DOHH2 (cell line): ENCODE measurements at regions not wholly inside any gene's neighbourhood (a gene's known extent, or its start where the extent isn't known, plus 50 kb on each side); places are given as distances from the start of the nearest gene placed in this dataset.

Experiments
- EZH2phosphoT487 ChIP-seq: fragments of 200-600 bp; sonication (generic); IDR thresholded peaks from 2 replicates; pipeline ENCODE4 v1.6.1; 2017; ENCODE audit warnings: borderline replicate concordance, mild to moderate bottlenecking, antibody characterized with exemption, low read length, moderate library complexity, mixed read lengths
- TF ChIP-seq, protein P1 (sequence below): fragments of 200-600 bp; sonication (generic); IDR thresholded peaks from one replicate; pipeline ENCODE4 v1.5.1; 2014; ENCODE audit warnings: antibody characterized with exemption, mild to moderate bottlenecking, low read depth, low read length; ENCODE audit not compliant: poor library complexity, severe bottlenecking

DNA sequence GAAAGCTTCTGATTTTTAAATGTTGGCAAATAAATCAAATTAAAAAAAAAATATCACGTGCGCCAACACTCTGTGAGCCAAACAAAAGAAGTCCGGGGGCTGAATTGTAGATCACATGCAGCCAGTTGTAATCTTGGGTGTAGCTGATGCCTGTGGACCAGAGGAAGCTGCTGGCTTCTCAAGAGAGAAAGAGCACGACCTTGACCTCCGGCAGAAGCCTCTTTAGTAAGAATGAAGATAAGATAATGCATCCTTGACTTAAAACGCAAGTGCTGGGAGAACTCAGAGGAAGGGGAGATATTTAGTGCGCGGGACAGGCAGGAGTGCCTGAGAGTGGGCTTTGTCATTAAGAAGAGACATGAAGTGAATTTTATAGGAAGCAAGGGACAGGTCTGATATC lies 162.8 kb upstream of the TBX3 start:
- TF ChIP-seq, protein P1, sequence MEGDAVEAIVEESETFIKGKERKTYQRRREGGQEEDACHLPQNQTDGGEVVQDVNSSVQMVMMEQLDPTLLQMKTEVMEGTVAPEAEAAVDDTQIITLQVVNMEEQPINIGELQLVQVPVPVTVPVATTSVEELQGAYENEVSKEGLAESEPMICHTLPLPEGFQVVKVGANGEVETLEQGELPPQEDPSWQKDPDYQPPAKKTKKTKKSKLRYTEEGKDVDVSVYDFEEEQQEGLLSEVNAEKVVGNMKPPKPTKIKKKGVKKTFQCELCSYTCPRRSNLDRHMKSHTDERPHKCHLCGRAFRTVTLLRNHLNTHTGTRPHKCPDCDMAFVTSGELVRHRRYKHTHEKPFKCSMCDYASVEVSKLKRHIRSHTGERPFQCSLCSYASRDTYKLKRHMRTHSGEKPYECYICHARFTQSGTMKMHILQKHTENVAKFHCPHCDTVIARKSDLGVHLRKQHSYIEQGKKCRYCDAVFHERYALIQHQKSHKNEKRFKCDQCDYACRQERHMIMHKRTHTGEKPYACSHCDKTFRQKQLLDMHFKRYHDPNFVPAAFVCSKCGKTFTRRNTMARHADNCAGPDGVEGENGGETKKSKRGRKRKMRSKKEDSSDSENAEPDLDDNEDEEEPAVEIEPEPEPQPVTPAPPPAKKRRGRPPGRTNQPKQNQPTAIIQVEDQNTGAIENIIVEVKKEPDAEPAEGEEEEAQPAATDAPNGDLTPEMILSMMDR, result no peak
- TF ChIP-seq EZH2phosphoT487, result no peak
